ENCODE measurements at regions not wholly inside any gene's neighbourhood (a gene's known extent, or its start where the extent isn't known, plus 50 kb on each side); places are given as distances from the start of the nearest gene placed in this dataset.

- no peak for DNase-seq
Measured at GRCh38 chr21:27475363-27475955, 508.6 kb upstream of the ADAMTS5 start.

- DNase-seq, result no peak
Measured at GRCh38 chr21:27467366-27467765, 500.5 kb upstream of the ADAMTS5 start.

- DNase-seq, result no peak
Measured at GRCh38 chr21:27466140-27466539, 499.3 kb upstream of the ADAMTS5 start.

GRCh38 chr21:27464648-27465047, 497.8 kb upstream of the ADAMTS5 start:
- DNase-seq, result peak; percentile 14

- DNase-seq, result no peak
Measured at GRCh38 chr21:27462726-27463125, 495.8 kb upstream of the ADAMTS5 start.

GRCh38 chr21:27454234-27454633, 487.3 kb upstream of the ADAMTS5 start:
- DNase-seq, result no peak

GRCh38 chr21:27451116-27451515, 484.2 kb upstream of the ADAMTS5 start:
- DNase-seq, result no peak

GRCh38 chr21:27450216-27450615, 483.3 kb upstream of the ADAMTS5 start:
- DNase-seq, result no peak

GRCh38 chr21:27448960-27449359, 482.1 kb upstream of the ADAMTS5 start:
- no peak for DNase-seq

- no peak for DNase-seq
Measured at GRCh38 chr21:27447843-27448242, 481.0 kb upstream of the ADAMTS5 start.

GRCh38 chr21:27429710-27430341, 462.9 kb upstream of the ADAMTS5 start:
- DNase-seq, result peak; percentile 82

GRCh38 chr21:27426196-27426595, 459.3 kb upstream of the ADAMTS5 start:
- no peak for DNase-seq

GRCh38 chr21:27425574-27425973, 458.7 kb upstream of the ADAMTS5 start:
- DNase-seq, result peak; percentile 75

- DNase-seq, result no peak
Measured at GRCh38 chr21:27425172-27425571, 458.3 kb upstream of the ADAMTS5 start.

GRCh38 chr21:27424601-27425000, 457.7 kb upstream of the ADAMTS5 start:
- peak; percentile 45 for DNase-seq

- peak; percentile 61 for DNase-seq
Measured at GRCh38 chr21:27423906-27424595, 457.2 kb upstream of the ADAMTS5 start.

- DNase-seq, result peak; percentile 95
Measured at GRCh38 chr21:27423038-27423437, 456.1 kb upstream of the ADAMTS5 start.

- DNase-seq, result peak; percentile 23
Measured at GRCh38 chr21:27422435-27422834, 455.5 kb upstream of the ADAMTS5 start.

- DNase-seq, result peak; percentile 27
Measured at GRCh38 chr21:27421654-27422053, 454.8 kb upstream of the ADAMTS5 start.

- no peak for DNase-seq
Measured at GRCh38 chr21:27419153-27419552, 452.3 kb upstream of the ADAMTS5 start.

GRCh38 chr21:27418346-27418745, 451.5 kb upstream of the ADAMTS5 start:
- peak; percentile 18 for DNase-seq

GRCh38 chr21:27412530-27412929, 445.6 kb upstream of the ADAMTS5 start:
- DNase-seq, result no peak

- no peak for DNase-seq
Measured at GRCh38 chr21:27408826-27409225, 441.9 kb upstream of the ADAMTS5 start.

- DNase-seq, result no peak
Measured at GRCh38 chr21:27407271-27407670, 440.4 kb upstream of the ADAMTS5 start.
